ENCODE measurements at regions not wholly inside any gene's neighbourhood (a gene's known extent, or its start where the extent isn't known, plus 50 kb on each side); places are given as distances from the start of the nearest gene placed in this dataset.

DNA sequence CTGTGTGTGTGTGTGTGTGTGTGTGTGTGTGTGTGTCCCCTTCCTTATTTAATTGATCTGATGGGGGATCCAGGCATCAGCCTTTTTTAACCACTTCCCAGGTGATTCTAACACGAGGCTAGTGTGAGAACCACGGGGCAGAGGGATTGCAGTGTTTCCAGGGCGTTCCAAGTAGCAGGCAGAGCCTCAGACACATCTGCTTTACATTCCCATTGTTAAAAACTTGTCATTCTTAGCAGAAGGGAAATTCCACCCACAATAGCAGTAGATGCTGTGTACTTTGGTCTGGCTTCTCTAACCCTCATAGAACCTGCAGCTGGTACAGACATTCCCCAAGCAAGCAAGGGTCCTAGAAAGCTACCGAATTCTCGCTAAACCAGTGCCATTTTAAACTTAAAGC, 81.9 kb upstream of the SLC30A5 start (continued):
- TF ChIP-seq, protein P1, sequence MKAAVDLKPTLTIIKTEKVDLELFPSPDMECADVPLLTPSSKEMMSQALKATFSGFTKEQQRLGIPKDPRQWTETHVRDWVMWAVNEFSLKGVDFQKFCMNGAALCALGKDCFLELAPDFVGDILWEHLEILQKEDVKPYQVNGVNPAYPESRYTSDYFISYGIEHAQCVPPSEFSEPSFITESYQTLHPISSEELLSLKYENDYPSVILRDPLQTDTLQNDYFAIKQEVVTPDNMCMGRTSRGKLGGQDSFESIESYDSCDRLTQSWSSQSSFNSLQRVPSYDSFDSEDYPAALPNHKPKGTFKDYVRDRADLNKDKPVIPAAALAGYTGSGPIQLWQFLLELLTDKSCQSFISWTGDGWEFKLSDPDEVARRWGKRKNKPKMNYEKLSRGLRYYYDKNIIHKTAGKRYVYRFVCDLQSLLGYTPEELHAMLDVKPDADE (IDR thresholded peaks at IDR 0.05), result no peak
- TF ChIP-seq ZNF331 (CRISPR knock-in tag; IDR thresholded peaks at IDR 0.05; ENCODE audit: low read depth) (no peak), EZH2 (IDR thresholded peaks at IDR 0.05; ENCODE audit: low read depth, unreplicated experiment) (no peak), JUNB (IDR thresholded peaks at IDR 0.05; ENCODE audit: unreplicated experiment) (no peak), CREB1 (CRISPR knock-in tag; IDR thresholded peaks at IDR 0.05; ENCODE audit: low read depth) (no peak)
- TF ChIP-seq, protein P2, sequence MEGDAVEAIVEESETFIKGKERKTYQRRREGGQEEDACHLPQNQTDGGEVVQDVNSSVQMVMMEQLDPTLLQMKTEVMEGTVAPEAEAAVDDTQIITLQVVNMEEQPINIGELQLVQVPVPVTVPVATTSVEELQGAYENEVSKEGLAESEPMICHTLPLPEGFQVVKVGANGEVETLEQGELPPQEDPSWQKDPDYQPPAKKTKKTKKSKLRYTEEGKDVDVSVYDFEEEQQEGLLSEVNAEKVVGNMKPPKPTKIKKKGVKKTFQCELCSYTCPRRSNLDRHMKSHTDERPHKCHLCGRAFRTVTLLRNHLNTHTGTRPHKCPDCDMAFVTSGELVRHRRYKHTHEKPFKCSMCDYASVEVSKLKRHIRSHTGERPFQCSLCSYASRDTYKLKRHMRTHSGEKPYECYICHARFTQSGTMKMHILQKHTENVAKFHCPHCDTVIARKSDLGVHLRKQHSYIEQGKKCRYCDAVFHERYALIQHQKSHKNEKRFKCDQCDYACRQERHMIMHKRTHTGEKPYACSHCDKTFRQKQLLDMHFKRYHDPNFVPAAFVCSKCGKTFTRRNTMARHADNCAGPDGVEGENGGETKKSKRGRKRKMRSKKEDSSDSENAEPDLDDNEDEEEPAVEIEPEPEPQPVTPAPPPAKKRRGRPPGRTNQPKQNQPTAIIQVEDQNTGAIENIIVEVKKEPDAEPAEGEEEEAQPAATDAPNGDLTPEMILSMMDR (conservative IDR thresholded peaks at IDR 0.05; ENCODE audit: low read depth in 2 of 2), result no peak

DNA sequence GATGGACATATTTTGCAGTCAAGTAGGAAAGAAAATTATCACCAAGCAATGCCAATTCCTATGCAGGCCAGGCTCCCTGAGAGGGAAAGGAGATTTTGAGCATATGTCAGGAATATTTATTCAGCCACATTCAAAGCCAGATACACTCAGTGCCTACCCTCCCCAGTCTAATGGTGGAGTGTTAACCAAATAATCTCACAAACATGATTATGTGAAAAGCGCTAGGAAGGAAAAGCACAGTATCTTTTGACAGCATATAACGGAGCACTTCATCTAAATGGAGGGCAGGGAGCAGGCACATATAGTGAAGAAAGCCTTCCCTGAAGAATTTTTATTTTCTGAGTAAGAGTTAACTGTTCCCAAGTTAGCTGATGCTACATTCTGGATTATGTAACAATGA, 80.3 kb upstream of the SLC30A5 start:
- H3K79me2 ChIP-seq (replicated peaks; ENCODE audit: insufficient read depth), result no peaks in the 10 kb centered on the region
- H4K20me1 ChIP-seq (replicated peaks; ENCODE audit: insufficient read depth), result no peaks in the 10 kb centered on the region
- no peaks in the 10 kb centered on the region for H3K27me3 ChIP-seq (ENCODE audit: insufficient read depth)
- no peak overlapping the region for H3K27ac ChIP-seq (ENCODE audit: low read depth)
- Mint-ChIP-seq H3K4me3 (no peak overlapping the region), H3K27ac (no peak overlapping the region), H3K27me3 (ENCODE audit: insufficient read depth, low read depth, poor library complexity) (peaks cover 8% of the 10 kb centered on the region), H3K36me3 (ENCODE audit: low read depth) (no peaks in the 10 kb centered on the region), H3K4me1 (no peaks in the 10 kb centered on the region), H3K9me3 (no peaks in the 10 kb centered on the region)
- no peak overlapping the region for H3K4me2 ChIP-seq
- no peak for DNase-seq (ENCODE audit: low spot score)
- no peaks in the 10 kb centered on the region for H3K4me1 ChIP-seq (ENCODE audit: insufficient read depth)
- H2AFZ ChIP-seq, result no peak overlapping the region
- no peaks in the 10 kb centered on the region for H3F3A ChIP-seq (replicated peaks; ENCODE audit: low read depth)
- ATAC-seq, result no peak
- no peak overlapping the region for H3K4me3 ChIP-seq
- 0 out of 2 replicates have a peak, but pooled peaks cover 7% of the 10 kb centered on the region for H3K9me2 ChIP-seq (ENCODE audit: insufficient read depth)
- H3K36me3 ChIP-seq (ENCODE audit: insufficient read depth), result no peaks in the 10 kb centered on the region
- TF ChIP-seq, protein P1 (IDR thresholded peaks at IDR 0.05), result no peak
- TF ChIP-seq EZH2 (IDR thresholded peaks at IDR 0.05; ENCODE audit: low read depth, unreplicated experiment) (no peak), CREB1 (CRISPR knock-in tag; IDR thresholded peaks at IDR 0.05; ENCODE audit: low read depth) (no peak)
- TF ChIP-seq, protein P2 (conservative IDR thresholded peaks at IDR 0.05; ENCODE audit: low read depth in 2 of 2), result no peak
- TF ChIP-seq, protein P3, sequence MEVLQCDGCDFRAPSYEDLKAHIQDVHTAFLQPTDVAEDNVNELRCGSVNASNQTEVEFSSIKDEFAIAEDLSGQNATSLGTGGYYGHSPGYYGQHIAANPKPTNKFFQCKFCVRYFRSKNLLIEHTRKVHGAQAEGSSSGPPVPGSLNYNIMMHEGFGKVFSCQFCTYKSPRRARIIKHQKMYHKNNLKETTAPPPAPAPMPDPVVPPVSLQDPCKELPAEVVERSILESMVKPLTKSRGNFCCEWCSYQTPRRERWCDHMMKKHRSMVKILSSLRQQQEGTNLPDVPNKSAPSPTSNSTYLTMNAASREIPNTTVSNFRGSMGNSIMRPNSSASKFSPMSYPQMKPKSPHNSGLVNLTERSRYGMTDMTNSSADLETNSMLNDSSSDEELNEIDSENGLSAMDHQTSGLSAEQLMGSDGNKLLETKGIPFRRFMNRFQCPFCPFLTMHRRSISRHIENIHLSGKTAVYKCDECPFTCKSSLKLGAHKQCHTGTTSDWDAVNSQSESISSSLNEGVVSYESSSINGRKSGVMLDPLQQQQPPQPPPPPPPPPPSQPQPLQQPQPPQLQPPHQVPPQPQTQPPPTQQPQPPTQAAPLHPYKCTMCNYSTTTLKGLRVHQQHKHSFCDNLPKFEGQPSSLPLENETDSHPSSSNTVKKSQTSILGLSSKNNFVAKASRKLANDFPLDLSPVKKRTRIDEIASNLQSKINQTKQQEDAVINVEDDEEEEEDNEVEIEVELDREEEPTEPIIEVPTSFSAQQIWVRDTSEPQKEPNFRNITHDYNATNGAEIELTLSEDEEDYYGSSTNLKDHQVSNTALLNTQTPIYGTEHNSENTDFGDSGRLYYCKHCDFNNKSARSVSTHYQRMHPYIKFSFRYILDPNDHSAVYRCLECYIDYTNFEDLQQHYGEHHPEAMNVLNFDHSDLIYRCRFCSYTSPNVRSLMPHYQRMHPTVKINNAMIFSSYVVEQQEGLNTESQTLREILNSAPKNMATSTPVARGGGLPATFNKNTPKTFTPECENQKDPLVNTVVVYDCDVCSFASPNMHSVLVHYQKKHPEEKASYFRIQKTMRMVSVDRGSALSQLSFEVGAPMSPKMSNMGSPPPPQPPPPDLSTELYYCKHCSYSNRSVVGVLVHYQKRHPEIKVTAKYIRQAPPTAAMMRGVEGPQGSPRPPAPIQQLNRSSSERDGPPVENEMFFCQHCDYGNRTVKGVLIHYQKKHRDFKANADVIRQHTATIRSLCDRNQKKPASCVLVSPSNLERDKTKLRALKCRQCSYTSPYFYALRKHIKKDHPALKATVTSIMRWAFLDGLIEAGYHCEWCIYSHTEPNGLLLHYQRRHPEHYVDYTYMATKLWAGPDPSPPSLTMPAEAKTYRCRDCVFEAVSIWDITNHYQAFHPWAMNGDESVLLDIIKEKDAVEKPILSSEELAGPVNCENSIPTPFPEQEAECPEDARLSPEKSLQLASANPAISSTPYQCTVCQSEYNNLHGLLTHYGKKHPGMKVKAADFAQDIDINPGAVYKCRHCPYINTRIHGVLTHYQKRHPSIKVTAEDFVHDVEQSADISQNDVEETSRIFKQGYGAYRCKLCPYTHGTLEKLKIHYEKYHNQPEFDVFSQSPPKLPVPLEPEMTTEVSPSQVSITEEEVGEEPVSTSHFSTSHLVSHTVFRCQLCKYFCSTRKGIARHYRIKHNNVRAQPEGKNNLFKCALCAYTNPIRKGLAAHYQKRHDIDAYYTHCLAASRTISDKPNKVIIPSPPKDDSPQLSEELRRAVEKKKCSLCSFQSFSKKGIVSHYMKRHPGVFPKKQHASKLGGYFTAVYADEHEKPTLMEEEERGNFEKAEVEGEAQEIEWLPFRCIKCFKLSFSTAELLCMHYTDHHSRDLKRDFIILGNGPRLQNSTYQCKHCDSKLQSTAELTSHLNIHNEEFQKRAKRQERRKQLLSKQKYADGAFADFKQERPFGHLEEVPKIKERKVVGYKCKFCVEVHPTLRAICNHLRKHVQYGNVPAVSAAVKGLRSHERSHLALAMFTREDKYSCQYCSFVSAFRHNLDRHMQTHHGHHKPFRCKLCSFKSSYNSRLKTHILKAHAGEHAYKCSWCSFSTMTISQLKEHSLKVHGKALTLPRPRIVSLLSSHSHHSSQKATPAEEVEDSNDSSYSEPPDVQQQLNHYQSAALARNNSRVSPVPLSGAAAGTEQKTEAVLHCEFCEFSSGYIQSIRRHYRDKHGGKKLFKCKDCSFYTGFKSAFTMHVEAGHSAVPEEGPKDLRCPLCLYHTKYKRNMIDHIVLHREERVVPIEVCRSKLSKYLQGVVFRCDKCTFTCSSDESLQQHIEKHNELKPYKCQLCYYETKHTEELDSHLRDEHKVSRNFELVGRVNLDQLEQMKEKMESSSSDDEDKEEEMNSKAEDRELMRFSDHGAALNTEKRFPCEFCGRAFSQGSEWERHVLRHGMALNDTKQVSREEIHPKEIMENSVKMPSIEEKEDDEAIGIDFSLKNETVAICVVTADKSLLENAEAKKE (CRISPR knock-in tag; IDR thresholded peaks at IDR 0.05), result no peak

All from GM23338 (cell line).